ENCODE measurements at regions not wholly inside any gene's neighbourhood (a gene's known extent, or its start where the extent isn't known, plus 50 kb on each side); places are given as distances from the start of the nearest gene placed in this dataset.

- TF ChIP-seq CTCF (IDR thresholded peaks at IDR 0.05) (no peak), POLR2A (IDR thresholded peaks at IDR 0.05) (no peak)
These were observed 278.4 kb downstream of the NSG2 start for GRCh38 chr5:174323878-174324281.

Data from body of pancreas (tissue), 4 donors.